H1 (cell line): ENCODE measurements at regions not wholly inside any gene's neighbourhood (a gene's known extent, or its start where the extent isn't known, plus 50 kb on each side); places are given as distances from the start of the nearest gene placed in this dataset.

ENCODE experiments used
- BCL11A ChIP-seq, 2 experiments: IDR thresholded peaks; one replicate each; pipeline ENCODE4 v1.6.1; 2011; ENCODE audit warnings: low read depth in 2 of 2, low read length in 2 of 2, mild to moderate bottlenecking in 2 of 2
- CHD1 ChIP-seq: IDR thresholded peaks from 2 replicates; pipeline ENCODE4 v1.6.1; 2012; ENCODE audit warnings: low read depth, low read length, improper control_type of control experiment
- CREB1 ChIP-seq: IDR thresholded peaks from 2 replicates; pipeline ENCODE4 v1.6.1; 2012; ENCODE audit warnings: inconsistent platforms
- FOSL1 ChIP-seq: IDR thresholded peaks from 2 replicates; pipeline ENCODE4 v1.6.1; 2011; ENCODE audit warnings: mild to moderate bottlenecking, low read depth, low read length, moderate library complexity; ENCODE audit not compliant: insufficient read depth
- KDM4A ChIP-seq: IDR thresholded peaks from one replicate; pipeline ENCODE4 v1.7.1; 2012; ENCODE audit warnings: low read depth, mild to moderate bottlenecking, moderate library complexity, low read length, inconsistent platforms; ENCODE audit not compliant: severe bottlenecking
- MAFK ChIP-seq: IDR thresholded peaks from 2 replicates; pipeline ENCODE4 v1.6.1; 2012; ENCODE audit warnings: low read depth, mild to moderate bottlenecking, improper control_type of control experiment, low read length
- RFX5 ChIP-seq: IDR thresholded peaks from 2 replicates; pipeline ENCODE4 v1.6.1; 2011; ENCODE audit warnings: low read depth, low read length, improper control_type of control experiment, borderline replicate concordance
- SP2 ChIP-seq: IDR thresholded peaks from 2 replicates; pipeline ENCODE4 v1.6.1; 2012; ENCODE audit warnings: mild to moderate bottlenecking, low read length, inconsistent platforms
- TBP ChIP-seq: IDR thresholded peaks from 2 replicates; pipeline ENCODE4 v1.6.1; 2011; ENCODE audit warnings: low read depth, low read length, improper control_type of control experiment
- ZNF274 ChIP-seq: IDR thresholded peaks from 2 replicates; pipeline ENCODE4 v1.7.0; 2012; ENCODE audit warnings: low read length, borderline replicate concordance; ENCODE audit errors: extremely low read depth
- TF ChIP-seq, protein P1 (sequence below): fragments of 300-600 bp; sonication (generic); IDR thresholded peaks from 2 replicates; pipeline ENCODE4 v1.7.1; 2012; ENCODE audit warnings: low read length, moderate library complexity, mild to moderate bottlenecking, inconsistent platforms; ENCODE audit not compliant: insufficient replicate concordance
- TF ChIP-seq, protein P2 (sequence below): IDR thresholded peaks from 2 replicates; pipeline ENCODE4 v1.6.1; 2011; ENCODE audit warnings: low read length, improper control_type of control experiment

DNA sequence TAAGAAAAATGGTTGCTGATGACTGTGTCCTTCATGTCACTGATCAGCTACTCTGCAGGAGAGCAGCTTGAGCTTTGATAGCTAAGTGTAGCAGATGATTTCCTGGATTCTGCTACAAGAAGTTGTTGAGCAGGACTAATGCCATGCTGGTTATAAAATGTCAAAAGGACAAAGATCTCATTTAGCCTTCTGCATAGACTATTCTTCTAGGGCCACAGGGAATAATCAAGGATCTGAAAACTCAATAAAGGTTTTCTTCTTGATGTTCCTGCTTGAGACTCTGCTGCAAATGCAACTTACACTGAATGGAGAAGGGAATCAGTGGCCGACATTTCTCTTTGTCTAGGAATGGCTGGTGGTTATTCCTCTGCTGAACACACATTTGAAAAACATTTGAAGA lies 360.3 kb upstream of the PTCHD4 start (continued):
- TF ChIP-seq, protein P1, sequence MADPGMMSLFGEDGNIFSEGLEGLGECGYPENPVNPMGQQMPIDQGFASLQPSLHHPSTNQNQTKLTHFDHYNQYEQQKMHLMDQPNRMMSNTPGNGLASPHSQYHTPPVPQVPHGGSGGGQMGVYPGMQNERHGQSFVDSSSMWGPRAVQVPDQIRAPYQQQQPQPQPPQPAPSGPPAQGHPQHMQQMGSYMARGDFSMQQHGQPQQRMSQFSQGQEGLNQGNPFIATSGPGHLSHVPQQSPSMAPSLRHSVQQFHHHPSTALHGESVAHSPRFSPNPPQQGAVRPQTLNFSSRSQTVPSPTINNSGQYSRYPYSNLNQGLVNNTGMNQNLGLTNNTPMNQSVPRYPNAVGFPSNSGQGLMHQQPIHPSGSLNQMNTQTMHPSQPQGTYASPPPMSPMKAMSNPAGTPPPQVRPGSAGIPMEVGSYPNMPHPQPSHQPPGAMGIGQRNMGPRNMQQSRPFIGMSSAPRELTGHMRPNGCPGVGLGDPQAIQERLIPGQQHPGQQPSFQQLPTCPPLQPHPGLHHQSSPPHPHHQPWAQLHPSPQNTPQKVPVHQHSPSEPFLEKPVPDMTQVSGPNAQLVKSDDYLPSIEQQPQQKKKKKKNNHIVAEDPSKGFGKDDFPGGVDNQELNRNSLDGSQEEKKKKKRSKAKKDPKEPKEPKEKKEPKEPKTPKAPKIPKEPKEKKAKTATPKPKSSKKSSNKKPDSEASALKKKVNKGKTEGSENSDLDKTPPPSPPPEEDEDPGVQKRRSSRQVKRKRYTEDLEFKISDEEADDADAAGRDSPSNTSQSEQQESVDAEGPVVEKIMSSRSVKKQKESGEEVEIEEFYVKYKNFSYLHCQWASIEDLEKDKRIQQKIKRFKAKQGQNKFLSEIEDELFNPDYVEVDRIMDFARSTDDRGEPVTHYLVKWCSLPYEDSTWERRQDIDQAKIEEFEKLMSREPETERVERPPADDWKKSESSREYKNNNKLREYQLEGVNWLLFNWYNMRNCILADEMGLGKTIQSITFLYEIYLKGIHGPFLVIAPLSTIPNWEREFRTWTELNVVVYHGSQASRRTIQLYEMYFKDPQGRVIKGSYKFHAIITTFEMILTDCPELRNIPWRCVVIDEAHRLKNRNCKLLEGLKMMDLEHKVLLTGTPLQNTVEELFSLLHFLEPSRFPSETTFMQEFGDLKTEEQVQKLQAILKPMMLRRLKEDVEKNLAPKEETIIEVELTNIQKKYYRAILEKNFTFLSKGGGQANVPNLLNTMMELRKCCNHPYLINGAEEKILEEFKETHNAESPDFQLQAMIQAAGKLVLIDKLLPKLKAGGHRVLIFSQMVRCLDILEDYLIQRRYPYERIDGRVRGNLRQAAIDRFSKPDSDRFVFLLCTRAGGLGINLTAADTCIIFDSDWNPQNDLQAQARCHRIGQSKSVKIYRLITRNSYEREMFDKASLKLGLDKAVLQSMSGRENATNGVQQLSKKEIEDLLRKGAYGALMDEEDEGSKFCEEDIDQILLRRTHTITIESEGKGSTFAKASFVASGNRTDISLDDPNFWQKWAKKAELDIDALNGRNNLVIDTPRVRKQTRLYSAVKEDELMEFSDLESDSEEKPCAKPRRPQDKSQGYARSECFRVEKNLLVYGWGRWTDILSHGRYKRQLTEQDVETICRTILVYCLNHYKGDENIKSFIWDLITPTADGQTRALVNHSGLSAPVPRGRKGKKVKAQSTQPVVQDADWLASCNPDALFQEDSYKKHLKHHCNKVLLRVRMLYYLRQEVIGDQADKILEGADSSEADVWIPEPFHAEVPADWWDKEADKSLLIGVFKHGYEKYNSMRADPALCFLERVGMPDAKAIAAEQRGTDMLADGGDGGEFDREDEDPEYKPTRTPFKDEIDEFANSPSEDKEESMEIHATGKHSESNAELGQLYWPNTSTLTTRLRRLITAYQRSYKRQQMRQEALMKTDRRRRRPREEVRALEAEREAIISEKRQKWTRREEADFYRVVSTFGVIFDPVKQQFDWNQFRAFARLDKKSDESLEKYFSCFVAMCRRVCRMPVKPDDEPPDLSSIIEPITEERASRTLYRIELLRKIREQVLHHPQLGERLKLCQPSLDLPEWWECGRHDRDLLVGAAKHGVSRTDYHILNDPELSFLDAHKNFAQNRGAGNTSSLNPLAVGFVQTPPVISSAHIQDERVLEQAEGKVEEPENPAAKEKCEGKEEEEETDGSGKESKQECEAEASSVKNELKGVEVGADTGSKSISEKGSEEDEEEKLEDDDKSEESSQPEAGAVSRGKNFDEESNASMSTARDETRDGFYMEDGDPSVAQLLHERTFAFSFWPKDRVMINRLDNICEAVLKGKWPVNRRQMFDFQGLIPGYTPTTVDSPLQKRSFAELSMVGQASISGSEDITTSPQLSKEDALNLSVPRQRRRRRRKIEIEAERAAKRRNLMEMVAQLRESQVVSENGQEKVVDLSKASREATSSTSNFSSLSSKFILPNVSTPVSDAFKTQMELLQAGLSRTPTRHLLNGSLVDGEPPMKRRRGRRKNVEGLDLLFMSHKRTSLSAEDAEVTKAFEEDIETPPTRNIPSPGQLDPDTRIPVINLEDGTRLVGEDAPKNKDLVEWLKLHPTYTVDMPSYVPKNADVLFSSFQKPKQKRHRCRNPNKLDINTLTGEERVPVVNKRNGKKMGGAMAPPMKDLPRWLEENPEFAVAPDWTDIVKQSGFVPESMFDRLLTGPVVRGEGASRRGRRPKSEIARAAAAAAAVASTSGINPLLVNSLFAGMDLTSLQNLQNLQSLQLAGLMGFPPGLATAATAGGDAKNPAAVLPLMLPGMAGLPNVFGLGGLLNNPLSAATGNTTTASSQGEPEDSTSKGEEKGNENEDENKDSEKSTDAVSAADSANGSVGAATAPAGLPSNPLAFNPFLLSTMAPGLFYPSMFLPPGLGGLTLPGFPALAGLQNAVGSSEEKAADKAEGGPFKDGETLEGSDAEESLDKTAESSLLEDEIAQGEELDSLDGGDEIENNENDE = no peak
- TF ChIP-seq KDM4A = no peak
- no peak for TF ChIP-seq ZNF274
- no peak for TF ChIP-seq BCL11A (IDR thresholded peaks at IDR 0.05; ENCODE audit: low read depth in 2 of 2, low read length in 2 of 2)
- TF ChIP-seq CREB1 = no peak
- no peak for TF ChIP-seq RFX5
- no peak for TF ChIP-seq CHD1
- TF ChIP-seq, protein P2, sequence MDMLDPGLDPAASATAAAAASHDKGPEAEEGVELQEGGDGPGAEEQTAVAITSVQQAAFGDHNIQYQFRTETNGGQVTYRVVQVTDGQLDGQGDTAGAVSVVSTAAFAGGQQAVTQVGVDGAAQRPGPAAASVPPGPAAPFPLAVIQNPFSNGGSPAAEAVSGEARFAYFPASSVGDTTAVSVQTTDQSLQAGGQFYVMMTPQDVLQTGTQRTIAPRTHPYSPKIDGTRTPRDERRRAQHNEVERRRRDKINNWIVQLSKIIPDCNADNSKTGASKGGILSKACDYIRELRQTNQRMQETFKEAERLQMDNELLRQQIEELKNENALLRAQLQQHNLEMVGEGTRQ = no peak
- TF ChIP-seq TBP = no peak
- no peak for TF ChIP-seq MAFK
- no peak for TF ChIP-seq SP2
- no peak for TF ChIP-seq FOSL1
